SU-DHL-6 (cell line): ENCODE measurements at regions not wholly inside any gene's neighbourhood (a gene's known extent, or its start where the extent isn't known, plus 50 kb on each side); places are given as distances from the start of the nearest gene placed in this dataset.

Experiments used
- EZH2phosphoT487 ChIP-seq: fragments of 200-600 bp; sonication (generic), shearing (Covaris generic); conservative IDR thresholded peaks from 2 replicates; pipeline ENCODE4 v1.6.1; 2018; ENCODE audit warnings: mild to moderate bottlenecking, antibody characterized with exemption, low read length, moderate library complexity, mixed read lengths
- TF ChIP-seq, protein P1 (sequence below): fragments of 200-600 bp; sonication (generic); IDR thresholded peaks from one replicate; pipeline ENCODE4 v1.5.1; 2017; ENCODE audit warnings: antibody characterized with exemption, mild to moderate bottlenecking, low read length, moderate library complexity; ENCODE audit not compliant: insufficient read depth, poor library complexity, severe bottlenecking

DNA sequence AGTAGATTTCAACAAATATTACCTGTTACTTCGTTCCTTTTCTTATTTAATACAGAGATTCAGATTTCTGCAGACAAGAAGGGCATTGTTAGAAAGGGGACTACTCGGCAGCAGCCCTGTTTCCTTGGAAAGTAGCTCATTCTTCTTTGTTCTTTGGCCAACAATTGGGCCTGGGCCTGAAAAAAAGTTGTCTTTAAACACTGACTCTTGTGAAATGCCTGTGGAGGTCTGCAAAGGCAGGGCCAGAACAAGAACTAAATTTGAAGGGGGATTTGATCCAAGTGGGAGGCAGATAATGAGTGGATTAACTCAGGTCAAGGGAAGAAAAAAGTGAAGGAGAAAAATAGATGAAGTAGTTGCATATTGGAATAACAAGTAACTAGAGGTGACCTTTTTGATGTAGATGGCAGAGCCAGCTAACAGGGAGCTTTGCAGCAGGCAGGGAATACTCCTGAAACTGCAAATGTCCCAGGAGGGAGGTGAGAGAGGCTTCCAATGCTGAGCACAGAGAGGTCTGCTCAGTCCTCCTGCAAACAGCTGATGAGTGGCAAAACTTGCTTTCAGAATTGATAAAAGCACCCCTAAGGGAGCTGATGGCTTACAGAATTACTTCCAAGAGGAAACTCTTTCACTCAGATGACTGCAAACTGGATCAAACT, 393.2 kb upstream of the HS3ST1 start:
- TF ChIP-seq, protein P1, sequence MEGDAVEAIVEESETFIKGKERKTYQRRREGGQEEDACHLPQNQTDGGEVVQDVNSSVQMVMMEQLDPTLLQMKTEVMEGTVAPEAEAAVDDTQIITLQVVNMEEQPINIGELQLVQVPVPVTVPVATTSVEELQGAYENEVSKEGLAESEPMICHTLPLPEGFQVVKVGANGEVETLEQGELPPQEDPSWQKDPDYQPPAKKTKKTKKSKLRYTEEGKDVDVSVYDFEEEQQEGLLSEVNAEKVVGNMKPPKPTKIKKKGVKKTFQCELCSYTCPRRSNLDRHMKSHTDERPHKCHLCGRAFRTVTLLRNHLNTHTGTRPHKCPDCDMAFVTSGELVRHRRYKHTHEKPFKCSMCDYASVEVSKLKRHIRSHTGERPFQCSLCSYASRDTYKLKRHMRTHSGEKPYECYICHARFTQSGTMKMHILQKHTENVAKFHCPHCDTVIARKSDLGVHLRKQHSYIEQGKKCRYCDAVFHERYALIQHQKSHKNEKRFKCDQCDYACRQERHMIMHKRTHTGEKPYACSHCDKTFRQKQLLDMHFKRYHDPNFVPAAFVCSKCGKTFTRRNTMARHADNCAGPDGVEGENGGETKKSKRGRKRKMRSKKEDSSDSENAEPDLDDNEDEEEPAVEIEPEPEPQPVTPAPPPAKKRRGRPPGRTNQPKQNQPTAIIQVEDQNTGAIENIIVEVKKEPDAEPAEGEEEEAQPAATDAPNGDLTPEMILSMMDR: no peak
- no peak for TF ChIP-seq EZH2phosphoT487
